Islet of Langerhans (tissue), 1 donor: ENCODE measurements at regions not wholly inside any gene's neighbourhood (a gene's known extent, or its start where the extent isn't known, plus 50 kb on each side); places are given as distances from the start of the nearest gene placed in this dataset.
A peak's percentile ranks its signal among the peaks of the same experiment; 100 is the strongest.
"Not testable (repeated sequence)": the region's sequence is repeated elsewhere in the genome, so short reads cannot be mapped to it uniquely, and the experiment has no call there.

Experiments
- FAIRE-seq: peaks from one replicate; lab custom pipeline; 2011; peaks lifted over from hg19 to GRCh38; lab: Jason Lieb, UNC

- no peak for FAIRE-seq
Observed at GRCh38 chr13:109315481-109315880, 470.9 kb downstream of the IRS2 start.

GRCh38 chr13:109314101-109314500 lies 472.3 kb downstream of the IRS2 start:
- FAIRE-seq, result no peak

- FAIRE-seq, result no peak
Observed at GRCh38 chr13:109312399-109312798, 474.0 kb downstream of the IRS2 start.

- FAIRE-seq, result not testable (repeated sequence)
Observed at GRCh38 chr13:109311431-109311976, 474.9 kb downstream of the IRS2 start.

- peak; percentile 60 for FAIRE-seq
Observed at GRCh38 chr13:109309625-109310363, 476.6 kb downstream of the IRS2 start.

- FAIRE-seq, result no peak
Observed at GRCh38 chr13:109307027-109307426, 479.4 kb downstream of the IRS2 start.

- FAIRE-seq, result no peak
Observed at GRCh38 chr13:109301726-109302125, 484.7 kb downstream of the IRS2 start.

- FAIRE-seq, result no peak
Observed at GRCh38 chr13:109301276-109301675, 485.1 kb downstream of the IRS2 start.

- no peak for FAIRE-seq
Observed at GRCh38 chr13:109297628-109298027, 488.8 kb downstream of the IRS2 start.

- no peak for FAIRE-seq
Observed at GRCh38 chr13:109293166-109293565, 493.2 kb downstream of the IRS2 start.

GRCh38 chr13:109288151-109288709 lies 498.2 kb downstream of the IRS2 start:
- no peak for FAIRE-seq

GRCh38 chr13:109287553-109287952 lies 498.8 kb downstream of the IRS2 start:
- FAIRE-seq, result no peak

GRCh38 chr13:109285586-109285985 lies 500.8 kb downstream of the IRS2 start:
- no peak for FAIRE-seq

- no peak for FAIRE-seq
Observed at GRCh38 chr13:109281903-109282635, 504.3 kb downstream of the IRS2 start.

- peak; percentile 94 for FAIRE-seq
Observed at GRCh38 chr13:109281017-109281902, 505.1 kb downstream of the IRS2 start.

GRCh38 chr13:109276261-109276660 lies 510.1 kb downstream of the IRS2 start:
- no peak for FAIRE-seq

GRCh38 chr13:109275852-109276251 lies 510.5 kb downstream of the IRS2 start:
- no peak for FAIRE-seq

GRCh38 chr13:109275139-109275745 lies 511.1 kb downstream of the IRS2 start:
- no peak for FAIRE-seq

- FAIRE-seq, result no peak
Observed at GRCh38 chr13:109274188-109274821, 512.1 kb downstream of the IRS2 start.

- peak; percentile 27 for FAIRE-seq
Observed at GRCh38 chr13:109273326-109273751, 513.0 kb downstream of the IRS2 start.
